ENCODE measurements at regions not wholly inside any gene's neighbourhood (a gene's known extent, or its start where the extent isn't known, plus 50 kb on each side); places are given as distances from the start of the nearest gene placed in this dataset.

- H3K27ac ChIP-seq = no peak overlapping the region
- TF ChIP-seq CTCF (IDR thresholded peaks at IDR 0.05) = no peak
Observed at GRCh38 chr9:99533421-99533820, 288.3 kb upstream of the NR4A3 start.

GRCh38 chr9:99537996-99538395, 283.7 kb upstream of the NR4A3 start:
- no peaks in the 10 kb centered on the region for H3K27me3 ChIP-seq (replicated peaks; ENCODE audit: insufficient read depth)

More at GRCh38 chr9:99533421-99533820, 288.3 kb upstream of the NR4A3 start:
- Histone ChIP-seq H3K27me3 (replicated peaks; ENCODE audit: insufficient read depth) (no peaks in the 10 kb centered on the region), H3K4me3 (no peak overlapping the region), H3K36me3 (no peaks in the 10 kb centered on the region), H3K4me1 (ENCODE audit: control insufficient read depth in 1 of 2, low read depth in 2 of 2) (no peaks in the 10 kb centered on the region), H3K9me3 (no peaks in the 10 kb centered on the region)
- ATAC-seq (ENCODE audit: insufficient number of reproducible peaks, low FRiP score, low read depth) (no peak), DNase-seq (ENCODE audit: low spot score) (no peak)

GRCh38 chr9:99544526-99544925, 277.2 kb upstream of the NR4A3 start:
- Histone ChIP-seq H3K4me3 (no peak overlapping the region), H3K27ac (no peak overlapping the region), H3K36me3 (no peaks in the 10 kb centered on the region), H3K4me1 (ENCODE audit: control insufficient read depth in 1 of 2, low read depth in 2 of 2) (no peaks in the 10 kb centered on the region), H3K27me3 (replicated peaks; ENCODE audit: insufficient read depth) (no peaks in the 10 kb centered on the region), H3K9me3 (peaks cover 3% of the 10 kb centered on the region)
- ATAC-seq (ENCODE audit: insufficient number of reproducible peaks, low FRiP score, low read depth) (no peak), DNase-seq (ENCODE audit: low spot score) (no peak)
- no peak for TF ChIP-seq CTCF (IDR thresholded peaks at IDR 0.05)

More at GRCh38 chr9:99537996-99538395, 283.7 kb upstream of the NR4A3 start:
- H3K36me3 ChIP-seq = no peaks in the 10 kb centered on the region
- H3K27ac ChIP-seq = no peak overlapping the region
- no peak for ATAC-seq (ENCODE audit: insufficient number of reproducible peaks, low FRiP score, low read depth)
- no peak for DNase-seq (ENCODE audit: low spot score)
- H3K9me3 ChIP-seq = no peaks in the 10 kb centered on the region
- no peak for TF ChIP-seq CTCF (IDR thresholded peaks at IDR 0.05)
- no peaks in the 10 kb centered on the region for H3K4me1 ChIP-seq (ENCODE audit: control insufficient read depth in 1 of 2, low read depth in 2 of 2)
- H3K4me3 ChIP-seq = no peak overlapping the region

- Histone ChIP-seq H3K36me3 (no peaks in the 10 kb centered on the region), H3K27ac (no peak overlapping the region), H3K27me3 (replicated peaks; ENCODE audit: insufficient read depth) (no peaks in the 10 kb centered on the region), H3K4me1 (ENCODE audit: control insufficient read depth in 1 of 2, low read depth in 2 of 2) (no peaks in the 10 kb centered on the region), H3K9me3 (peaks cover 6% of the 10 kb centered on the region), H3K4me3 (no peak overlapping the region)
- ATAC-seq (ENCODE audit: insufficient number of reproducible peaks, low FRiP score, low read depth) = no peak
- TF ChIP-seq CTCF (IDR thresholded peaks at IDR 0.05) = no peak
- no peak for DNase-seq (ENCODE audit: low spot score)
Observed at GRCh38 chr9:99549441-99549840, 272.2 kb upstream of the NR4A3 start.

- Histone ChIP-seq H3K4me1 (ENCODE audit: control insufficient read depth in 1 of 2, low read depth in 2 of 2) (no peaks in the 10 kb centered on the region), H3K36me3 (no peaks in the 10 kb centered on the region), H3K27ac (no peak overlapping the region), H3K9me3 (no peaks in the 10 kb centered on the region), H3K27me3 (replicated peaks; ENCODE audit: insufficient read depth) (no peaks in the 10 kb centered on the region), H3K4me3 (no peak overlapping the region)
- ATAC-seq (ENCODE audit: insufficient number of reproducible peaks, low FRiP score, low read depth) (no peak), DNase-seq (ENCODE audit: low spot score) (no peak)
- TF ChIP-seq CTCF (IDR thresholded peaks at IDR 0.05) = no peak
Observed at GRCh38 chr9:99555792-99556191, 265.9 kb upstream of the NR4A3 start.
